HG02852 (cell line): ENCODE measurements at regions not wholly inside any gene's neighbourhood (a gene's known extent, or its start where the extent isn't known, plus 50 kb on each side); places are given as distances from the start of the nearest gene placed in this dataset.
"Not testable (repeated sequence)": the region's sequence is repeated elsewhere in the genome, so short reads cannot be mapped to it uniquely, and the experiment has no call there.

ENCODE experiments used
- ATAC-seq: cut with Tn5 transposase; IDR thresholded peaks from one replicate; pipeline ENCODE4 v1.9.1; 2021; ENCODE audit warnings: mild to moderate bottlenecking, moderate library complexity; ENCODE audit not compliant: unreplicated experiment

DNA sequence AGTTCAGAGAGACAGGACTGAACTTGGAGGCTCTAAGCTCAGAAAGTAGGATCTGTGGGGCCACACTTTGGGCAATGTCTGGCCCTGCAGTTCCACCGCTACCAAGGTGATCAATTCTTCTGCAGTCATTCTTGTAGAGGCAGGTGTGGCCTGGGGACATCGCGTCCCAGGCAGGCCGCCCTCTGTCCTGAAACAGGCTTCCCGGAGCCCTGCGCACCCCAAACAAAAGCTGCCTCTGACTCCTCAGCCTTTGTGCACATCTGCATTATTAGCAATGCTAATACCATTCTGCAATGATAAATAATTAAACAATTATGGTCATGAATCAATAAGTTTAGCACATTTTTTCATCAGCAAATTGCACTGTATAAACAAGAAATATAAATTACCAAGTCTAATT is 160.2 kb downstream of the URI1 start:
- no peak for ATAC-seq

- no peak for ATAC-seq
Observed at GRCh38 chr19:30102666-30103065, 160.6 kb downstream of the URI1 start.

- ATAC-seq = no peak
Observed at GRCh38 chr19:30103981-30104380, 161.9 kb downstream of the URI1 start.

- ATAC-seq = no peak
Observed at GRCh38 chr19:30105316-30105715, 163.3 kb downstream of the URI1 start.

DNA sequence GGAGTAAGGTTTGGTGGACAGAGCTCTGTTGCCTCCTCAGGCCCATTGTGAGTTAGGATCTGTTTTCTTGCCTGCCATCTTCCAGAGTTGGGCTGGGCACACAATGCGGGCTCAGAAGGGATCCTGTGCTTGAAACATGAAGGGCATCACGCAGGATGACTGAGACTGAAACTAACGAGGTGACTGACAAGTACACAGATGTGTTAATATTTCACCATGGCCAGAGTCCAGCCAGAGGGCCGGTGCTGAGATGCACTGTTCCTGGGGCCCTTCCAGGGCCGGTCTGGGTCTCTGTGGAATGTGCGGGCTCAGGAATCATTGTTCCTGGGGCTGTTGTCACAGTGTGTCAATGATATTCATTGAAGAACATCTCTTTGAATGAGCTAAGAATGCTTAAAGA is 163.7 kb downstream of the URI1 start:
- no peak for ATAC-seq

GRCh38 chr19:30106417-30107095 is 164.5 kb downstream of the URI1 start:
- no peak for ATAC-seq

DNA sequence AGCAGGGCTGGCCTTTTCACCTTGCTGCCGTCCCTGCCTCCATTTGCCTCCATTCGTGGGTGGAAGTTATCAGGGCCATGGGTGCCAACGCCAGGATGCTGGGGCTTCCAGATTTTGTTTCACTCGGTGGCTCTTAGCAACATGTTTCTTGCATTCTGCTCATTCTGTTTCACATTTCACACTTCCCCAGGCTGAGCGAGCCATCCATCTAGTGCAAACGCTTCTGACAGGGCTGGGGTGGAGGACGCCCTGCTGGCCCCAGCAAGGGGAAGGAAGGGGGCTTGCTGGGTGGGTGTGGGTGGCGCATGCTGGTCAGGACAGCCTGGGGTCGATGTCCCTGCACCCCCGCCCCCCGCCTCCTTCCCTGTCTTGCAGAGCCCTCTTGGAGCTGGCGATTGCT is 165.2 kb downstream of the URI1 start:
- no peak for ATAC-seq

GRCh38 chr19:30109565-30109964 is 167.5 kb downstream of the URI1 start:
- ATAC-seq = no peak

DNA sequence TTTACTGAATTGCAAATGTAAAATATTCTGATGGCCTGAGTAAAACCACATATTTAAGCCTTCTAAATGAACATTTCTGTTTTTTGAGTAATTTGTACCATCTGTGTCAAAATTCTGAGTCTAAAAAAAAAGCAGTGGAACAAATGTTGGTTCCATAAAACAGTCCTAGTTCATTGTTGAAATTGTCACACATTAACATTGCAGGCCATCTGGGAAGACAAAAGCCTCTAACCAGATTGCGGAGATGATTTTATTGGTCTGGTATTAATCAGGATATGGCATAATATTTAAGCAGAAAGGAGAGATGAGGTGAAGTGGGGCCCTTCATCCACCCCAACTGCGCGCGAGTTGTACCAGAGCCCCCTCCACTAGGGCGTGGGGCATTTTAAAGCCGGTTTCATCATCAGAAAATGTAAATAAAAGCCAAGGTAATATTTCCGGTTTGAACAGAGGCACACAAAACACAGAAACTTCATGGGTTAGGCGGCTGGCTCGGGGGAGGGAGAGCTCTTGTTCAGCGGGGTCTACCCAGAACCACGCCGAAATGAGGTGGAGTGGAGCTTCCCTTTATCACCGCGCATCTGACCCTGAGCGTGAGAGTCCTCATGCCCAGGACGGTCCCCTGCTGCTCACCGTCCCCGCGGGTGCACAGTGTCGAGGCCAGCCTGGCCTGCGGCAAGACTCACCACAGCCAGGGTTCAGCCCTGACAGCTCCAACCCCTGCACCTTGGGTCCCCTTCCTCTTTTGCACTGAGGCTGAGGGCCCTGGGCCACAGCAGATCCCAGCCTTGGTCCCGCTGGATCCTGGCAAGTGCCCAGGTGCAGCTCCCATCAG is 169.2 kb downstream of the URI1 start:
- ATAC-seq = no peak

- ATAC-seq = no peak
Observed at GRCh38 chr19:30112171-30112570, 170.1 kb downstream of the URI1 start.

DNA sequence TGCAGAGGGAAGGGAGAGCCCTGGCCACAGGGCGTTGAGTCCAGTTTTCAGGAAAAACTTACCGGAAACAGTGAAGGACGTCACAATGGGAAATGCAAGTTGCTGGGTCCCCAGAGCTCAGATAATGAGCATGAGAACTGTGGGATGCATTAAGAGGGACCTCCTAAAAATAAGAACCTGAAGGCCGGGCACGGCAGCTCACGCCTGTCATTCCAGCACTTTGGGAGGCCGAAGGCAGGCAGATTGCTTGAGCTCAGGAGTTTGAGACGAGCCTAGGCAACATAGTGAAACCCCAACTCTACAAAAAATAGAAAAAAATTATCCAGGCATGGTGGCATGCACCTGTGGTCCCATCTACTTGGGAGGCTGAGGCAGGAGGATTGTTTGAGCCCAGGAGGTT is 170.6 kb downstream of the URI1 start:
- no peak for ATAC-seq

DNA sequence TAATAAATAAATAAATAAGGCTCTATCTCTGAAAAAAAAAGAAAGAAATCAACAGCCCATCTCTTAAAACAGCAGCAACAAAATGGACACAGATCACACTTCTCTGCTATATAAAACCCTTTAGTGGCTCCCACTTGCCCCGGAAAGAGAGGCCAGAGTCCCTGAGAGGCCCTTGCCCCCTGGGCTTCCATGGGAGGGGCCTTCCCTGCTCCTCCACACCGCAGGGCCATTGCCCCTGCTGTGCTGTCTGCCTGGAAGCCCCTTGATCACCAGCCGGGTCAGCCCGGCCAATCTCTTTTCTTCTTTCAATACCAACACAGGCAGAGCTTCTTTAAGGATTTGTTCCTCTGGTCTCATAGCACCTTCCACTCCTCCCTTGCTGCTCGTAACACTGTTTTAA is 171.1 kb downstream of the URI1 start:
- no peak for ATAC-seq

DNA sequence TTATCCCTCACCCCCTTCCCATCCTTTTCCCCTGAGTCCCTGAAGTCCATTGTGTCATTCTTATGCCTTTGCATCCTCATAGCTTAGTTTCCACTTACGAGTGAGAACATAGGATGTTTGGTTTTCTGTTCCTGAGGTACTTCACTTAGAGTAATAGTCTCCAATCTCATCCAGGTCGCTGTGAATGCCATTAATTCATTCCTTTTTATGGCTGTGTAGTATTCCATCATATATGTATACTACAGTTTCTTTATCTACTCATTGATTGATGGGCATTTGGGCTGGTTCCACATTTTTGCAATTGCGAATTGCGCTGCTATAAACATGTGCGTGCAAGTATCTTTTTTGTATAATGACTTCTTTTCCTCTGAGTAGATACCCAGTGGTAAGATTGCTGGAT is 172.1 kb downstream of the URI1 start:
- ATAC-seq = not testable (repeated sequence)

GRCh38 chr19:30115947-30116346 is 173.9 kb downstream of the URI1 start:
- no peak for ATAC-seq

GRCh38 chr19:30116530-30116929 is 174.5 kb downstream of the URI1 start:
- ATAC-seq = no peak

- ATAC-seq = no peak
Observed at GRCh38 chr19:30116984-30117555, 175.0 kb downstream of the URI1 start.

GRCh38 chr19:30117636-30118145 is 175.7 kb downstream of the URI1 start:
- no peak for ATAC-seq

GRCh38 chr19:30118221-30118620 is 176.2 kb downstream of the URI1 start:
- no peak for ATAC-seq

DNA sequence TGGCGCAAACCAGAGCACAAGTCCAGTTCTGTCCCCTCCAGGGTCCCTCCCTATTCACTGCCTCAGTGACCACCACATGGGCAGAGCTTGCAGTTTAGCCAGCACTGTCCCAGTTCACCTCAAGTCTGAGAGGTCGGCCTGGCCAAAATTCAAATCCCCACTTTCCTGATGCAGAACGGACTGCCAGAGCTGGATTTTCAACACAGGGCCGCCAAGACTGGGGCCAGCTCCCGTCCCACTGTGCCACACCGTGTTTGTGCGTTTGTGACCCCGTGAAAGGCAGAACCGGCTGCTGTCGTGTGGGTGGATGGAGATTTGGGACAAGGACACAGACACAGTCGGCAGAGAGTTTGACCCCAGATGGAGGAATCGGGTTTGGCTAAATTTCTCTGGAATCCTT is 176.7 kb downstream of the URI1 start:
- ATAC-seq = no peak

DNA sequence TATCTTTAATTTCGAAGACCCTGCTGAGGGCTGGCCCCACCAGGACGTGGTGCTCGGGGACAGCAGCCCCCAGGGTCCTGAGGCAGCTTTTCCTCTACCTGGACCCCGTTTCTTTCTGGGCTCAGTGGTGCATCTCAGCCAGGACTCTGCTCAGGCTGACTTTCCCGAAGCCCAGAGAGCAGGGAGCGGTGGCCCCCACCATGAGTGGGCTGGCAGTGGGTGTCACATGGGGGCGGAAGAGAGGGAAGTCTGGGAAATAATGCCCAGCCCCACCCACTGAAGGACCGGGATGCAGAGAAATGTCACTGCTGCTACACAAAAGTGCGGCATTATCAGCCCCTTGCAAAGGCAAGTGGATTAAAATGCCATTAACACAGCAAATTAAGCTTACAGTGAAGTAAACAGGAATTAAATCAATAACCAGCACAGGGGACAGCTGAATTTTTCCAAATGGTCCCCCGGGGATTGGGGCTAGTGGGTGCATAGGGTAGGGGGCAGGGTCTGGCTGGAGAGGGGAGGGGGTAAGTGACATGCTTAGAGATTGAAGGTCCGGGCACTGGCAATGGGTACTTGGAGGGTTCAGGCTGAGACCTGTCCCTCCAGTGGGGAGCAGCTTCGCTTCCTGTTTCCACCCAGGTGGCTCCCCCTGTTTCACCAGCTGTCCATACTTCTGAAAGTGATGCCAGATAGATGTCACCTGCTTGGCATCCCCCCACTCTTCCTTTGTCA is 177.3 kb downstream of the URI1 start:
- ATAC-seq = no peak

GRCh38 chr19:30120860-30121484 is 178.9 kb downstream of the URI1 start:
- ATAC-seq = no peak
